Hepatocyte (in vitro differentiated cells): ENCODE measurements at regions not wholly inside any gene's neighbourhood (a gene's known extent, or its start where the extent isn't known, plus 50 kb on each side); places are given as distances from the start of the nearest gene placed in this dataset.

Experiments used
- EZH2 ChIP-seq: fragments of 200-600 bp; sonication (generic); IDR thresholded peaks from 2 replicates; pipeline ENCODE4 v1.6.1; 2016; ENCODE audit warnings: antibody characterized with exemption, mild to moderate bottlenecking, borderline replicate concordance
- EZH2phosphoT487 ChIP-seq: fragments of 200-600 bp; sonication (generic); IDR thresholded peaks from one replicate; pipeline ENCODE4 v1.6.1; 2018; ENCODE audit warnings: antibody characterized with exemption, mild to moderate bottlenecking, low read depth, moderate library complexity; ENCODE audit not compliant: unreplicated experiment, severe bottlenecking
- TF ChIP-seq, protein P1 (sequence below): fragments of 200-600 bp; sonication (generic); IDR thresholded peaks from 2 replicates; pipeline ENCODE4 v1.5.1; 2016; ENCODE audit warnings: antibody characterized with exemption, mild to moderate bottlenecking; ENCODE audit not compliant: poor library complexity

DNA sequence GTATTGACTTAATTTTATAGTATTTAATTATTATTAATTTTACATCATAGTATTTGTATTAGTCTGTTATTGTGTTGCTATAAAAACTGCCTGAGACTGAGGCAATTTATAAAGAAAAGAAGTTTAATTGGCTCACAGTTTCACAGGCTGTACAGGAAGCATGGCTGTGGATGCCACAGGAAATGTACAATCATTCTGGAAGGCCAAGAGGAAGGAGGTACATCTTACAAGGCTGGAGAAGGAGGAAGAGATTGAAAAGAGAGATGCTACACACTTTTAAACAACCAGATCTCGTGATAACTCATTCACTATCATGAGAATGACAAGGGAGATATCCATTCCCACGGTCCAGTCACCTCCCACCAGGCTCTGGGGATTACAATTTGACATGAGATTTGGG, 2019.4 kb upstream of the PIK3C3 start:
- TF ChIP-seq, protein P1, sequence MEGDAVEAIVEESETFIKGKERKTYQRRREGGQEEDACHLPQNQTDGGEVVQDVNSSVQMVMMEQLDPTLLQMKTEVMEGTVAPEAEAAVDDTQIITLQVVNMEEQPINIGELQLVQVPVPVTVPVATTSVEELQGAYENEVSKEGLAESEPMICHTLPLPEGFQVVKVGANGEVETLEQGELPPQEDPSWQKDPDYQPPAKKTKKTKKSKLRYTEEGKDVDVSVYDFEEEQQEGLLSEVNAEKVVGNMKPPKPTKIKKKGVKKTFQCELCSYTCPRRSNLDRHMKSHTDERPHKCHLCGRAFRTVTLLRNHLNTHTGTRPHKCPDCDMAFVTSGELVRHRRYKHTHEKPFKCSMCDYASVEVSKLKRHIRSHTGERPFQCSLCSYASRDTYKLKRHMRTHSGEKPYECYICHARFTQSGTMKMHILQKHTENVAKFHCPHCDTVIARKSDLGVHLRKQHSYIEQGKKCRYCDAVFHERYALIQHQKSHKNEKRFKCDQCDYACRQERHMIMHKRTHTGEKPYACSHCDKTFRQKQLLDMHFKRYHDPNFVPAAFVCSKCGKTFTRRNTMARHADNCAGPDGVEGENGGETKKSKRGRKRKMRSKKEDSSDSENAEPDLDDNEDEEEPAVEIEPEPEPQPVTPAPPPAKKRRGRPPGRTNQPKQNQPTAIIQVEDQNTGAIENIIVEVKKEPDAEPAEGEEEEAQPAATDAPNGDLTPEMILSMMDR, result no peak
- TF ChIP-seq EZH2, result no peak
- TF ChIP-seq EZH2phosphoT487, result no peak
